Choroid plexus epithelial cell (primary cell): ENCODE measurements at regions not wholly inside any gene's neighbourhood (a gene's known extent, or its start where the extent isn't known, plus 50 kb on each side); places are given as distances from the start of the nearest gene placed in this dataset.

ENCODE experiments used
- DNase-seq: peaks from one replicate; pipeline ENCODE4 v3.0.0-alpha.2; 2010; ENCODE audit warnings: low read depth
- H3K4me3 ChIP-seq: 2 replicates; pipeline ENCODE4 v1.5.1; 2011; ENCODE audit warnings: low read depth, mild to moderate bottlenecking, control low read depth, low read length, moderate library complexity
- CTCF ChIP-seq: conservative IDR thresholded peaks from 2 replicates; pipeline ENCODE4 v1.5.1; 2011; ENCODE audit warnings: low read depth, mild to moderate bottlenecking, control low read depth, inconsistent platforms, low read length, moderate library complexity

GRCh38 chr3:26525013-26525412, 97.6 kb upstream of the LRRC3B start:
- no peak for DNase-seq
- TF ChIP-seq CTCF = no peak
- no peak overlapping the region for H3K4me3 ChIP-seq

GRCh38 chr3:26535151-26535550, 87.4 kb upstream of the LRRC3B start:
- no peak overlapping the region for H3K4me3 ChIP-seq
- no peak for TF ChIP-seq CTCF

GRCh38 chr3:26536955-26537354, 85.6 kb upstream of the LRRC3B start:
- no peak overlapping the region for H3K4me3 ChIP-seq

More at GRCh38 chr3:26535151-26535550, 87.4 kb upstream of the LRRC3B start:
- DNase-seq = no peak

GRCh38 chr3:26550413-26550812, 72.2 kb upstream of the LRRC3B start:
- DNase-seq = no peak
- TF ChIP-seq CTCF = no peak
- H3K4me3 ChIP-seq = no peak overlapping the region

More at GRCh38 chr3:26536955-26537354, 85.6 kb upstream of the LRRC3B start:
- TF ChIP-seq CTCF = no peak
- DNase-seq = no peak

GRCh38 chr3:26556637-26557036, 65.9 kb upstream of the LRRC3B start:
- DNase-seq = no peak
- TF ChIP-seq CTCF = no peak
- no peak overlapping the region for H3K4me3 ChIP-seq

- no peak for DNase-seq
- TF ChIP-seq CTCF = no peak
- no peak overlapping the region for H3K4me3 ChIP-seq
These were observed 64.3 kb upstream of the LRRC3B start for GRCh38 chr3:26558257-26558656.

GRCh38 chr3:26559227-26559626, 63.3 kb upstream of the LRRC3B start:
- no peak overlapping the region for H3K4me3 ChIP-seq
- DNase-seq = no peak
- no peak for TF ChIP-seq CTCF
